ENCODE measurements at regions not wholly inside any gene's neighbourhood (a gene's known extent, or its start where the extent isn't known, plus 50 kb on each side); places are given as distances from the start of the nearest gene placed in this dataset.

GRCh38 chr10:85012305-85012704, 683.9 kb downstream of the CCSER2 start:
- H3K4me1 ChIP-seq (ENCODE audit: insufficient read depth), result no peaks in the 10 kb centered on the region
- H3K4me2 ChIP-seq, result no peak overlapping the region
- no peak for ATAC-seq
- Mint-ChIP-seq H3K27ac (no peak overlapping the region), H3K9me3 (peaks cover 59% of the 10 kb centered on the region), H3K4me3 (no peak overlapping the region), H3K27me3 (ENCODE audit: insufficient read depth, low read depth, poor library complexity) (no peaks in the 10 kb centered on the region), H3K36me3 (ENCODE audit: low read depth) (no peaks in the 10 kb centered on the region), H3K4me1 (no peaks in the 10 kb centered on the region)
- H3K27me3 ChIP-seq (ENCODE audit: insufficient read depth), result no peaks in the 10 kb centered on the region
- no peak overlapping the region for H3K27ac ChIP-seq (ENCODE audit: low read depth)
- DNase-seq (ENCODE audit: low spot score), result no peak
- H3K9me2 ChIP-seq (ENCODE audit: insufficient read depth), result no peaks in the 10 kb centered on the region; the same call in 1 of the 2 replicates
- no peaks in the 10 kb centered on the region for H3F3A ChIP-seq (replicated peaks; ENCODE audit: low read depth)
- no peak for TF ChIP-seq EZH2 (IDR thresholded peaks at IDR 0.05; ENCODE audit: low read depth, unreplicated experiment)
- TF ChIP-seq EZH2phosphoT487 (IDR thresholded peaks at IDR 0.05; ENCODE audit: unreplicated experiment), result no peak
- TF ChIP-seq NANOG (IDR thresholded peaks at IDR 0.05; ENCODE audit: borderline replicate concordance), result no peak
- TF ChIP-seq, protein P1, sequence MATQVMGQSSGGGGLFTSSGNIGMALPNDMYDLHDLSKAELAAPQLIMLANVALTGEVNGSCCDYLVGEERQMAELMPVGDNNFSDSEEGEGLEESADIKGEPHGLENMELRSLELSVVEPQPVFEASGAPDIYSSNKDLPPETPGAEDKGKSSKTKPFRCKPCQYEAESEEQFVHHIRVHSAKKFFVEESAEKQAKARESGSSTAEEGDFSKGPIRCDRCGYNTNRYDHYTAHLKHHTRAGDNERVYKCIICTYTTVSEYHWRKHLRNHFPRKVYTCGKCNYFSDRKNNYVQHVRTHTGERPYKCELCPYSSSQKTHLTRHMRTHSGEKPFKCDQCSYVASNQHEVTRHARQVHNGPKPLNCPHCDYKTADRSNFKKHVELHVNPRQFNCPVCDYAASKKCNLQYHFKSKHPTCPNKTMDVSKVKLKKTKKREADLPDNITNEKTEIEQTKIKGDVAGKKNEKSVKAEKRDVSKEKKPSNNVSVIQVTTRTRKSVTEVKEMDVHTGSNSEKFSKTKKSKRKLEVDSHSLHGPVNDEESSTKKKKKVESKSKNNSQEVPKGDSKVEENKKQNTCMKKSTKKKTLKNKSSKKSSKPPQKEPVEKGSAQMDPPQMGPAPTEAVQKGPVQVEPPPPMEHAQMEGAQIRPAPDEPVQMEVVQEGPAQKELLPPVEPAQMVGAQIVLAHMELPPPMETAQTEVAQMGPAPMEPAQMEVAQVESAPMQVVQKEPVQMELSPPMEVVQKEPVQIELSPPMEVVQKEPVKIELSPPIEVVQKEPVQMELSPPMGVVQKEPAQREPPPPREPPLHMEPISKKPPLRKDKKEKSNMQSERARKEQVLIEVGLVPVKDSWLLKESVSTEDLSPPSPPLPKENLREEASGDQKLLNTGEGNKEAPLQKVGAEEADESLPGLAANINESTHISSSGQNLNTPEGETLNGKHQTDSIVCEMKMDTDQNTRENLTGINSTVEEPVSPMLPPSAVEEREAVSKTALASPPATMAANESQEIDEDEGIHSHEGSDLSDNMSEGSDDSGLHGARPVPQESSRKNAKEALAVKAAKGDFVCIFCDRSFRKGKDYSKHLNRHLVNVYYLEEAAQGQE (IDR thresholded peaks at IDR 0.05; ENCODE audit: unreplicated experiment), result no peak
- TF ChIP-seq STAT1 (IDR thresholded peaks at IDR 0.05; ENCODE audit: unreplicated experiment), result no peak
- TF ChIP-seq CREB1 (CRISPR knock-in tag; IDR thresholded peaks at IDR 0.05; ENCODE audit: low read depth), result no peak
- TF ChIP-seq ZNF331 (CRISPR knock-in tag; IDR thresholded peaks at IDR 0.05; ENCODE audit: low read depth), result no peak
- TF ChIP-seq ZNF462 (CRISPR knock-in tag; IDR thresholded peaks at IDR 0.05), result no peak
- no peak for TF ChIP-seq CTCF (conservative IDR thresholded peaks at IDR 0.05; ENCODE audit: low read depth in 2 of 2)
- no peak for TF ChIP-seq POLR2AphosphoS5 (IDR thresholded peaks at IDR 0.05; ENCODE audit: low read depth)
- no peak for TF ChIP-seq ZNF114 (CRISPR knock-in tag; IDR thresholded peaks at IDR 0.05)
- TF ChIP-seq JUNB (IDR thresholded peaks at IDR 0.05; ENCODE audit: unreplicated experiment), result no peak
- TF ChIP-seq, protein P2, sequence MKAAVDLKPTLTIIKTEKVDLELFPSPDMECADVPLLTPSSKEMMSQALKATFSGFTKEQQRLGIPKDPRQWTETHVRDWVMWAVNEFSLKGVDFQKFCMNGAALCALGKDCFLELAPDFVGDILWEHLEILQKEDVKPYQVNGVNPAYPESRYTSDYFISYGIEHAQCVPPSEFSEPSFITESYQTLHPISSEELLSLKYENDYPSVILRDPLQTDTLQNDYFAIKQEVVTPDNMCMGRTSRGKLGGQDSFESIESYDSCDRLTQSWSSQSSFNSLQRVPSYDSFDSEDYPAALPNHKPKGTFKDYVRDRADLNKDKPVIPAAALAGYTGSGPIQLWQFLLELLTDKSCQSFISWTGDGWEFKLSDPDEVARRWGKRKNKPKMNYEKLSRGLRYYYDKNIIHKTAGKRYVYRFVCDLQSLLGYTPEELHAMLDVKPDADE (IDR thresholded peaks at IDR 0.05), result no peak
- no peak overlapping the region for H2AFZ ChIP-seq
- no peak overlapping the region for H3K4me3 ChIP-seq
- no peaks in the 10 kb centered on the region for H3K79me2 ChIP-seq (replicated peaks; ENCODE audit: insufficient read depth)
- H3K36me3 ChIP-seq (ENCODE audit: insufficient read depth), result no peaks in the 10 kb centered on the region
- H4K20me1 ChIP-seq (replicated peaks; ENCODE audit: insufficient read depth), result no peaks in the 10 kb centered on the region

Measured in GM23338 (cell line).